NCI-H446 (cell line): ENCODE measurements at regions not wholly inside any gene's neighbourhood (a gene's known extent, or its start where the extent isn't known, plus 50 kb on each side); places are given as distances from the start of the nearest gene placed in this dataset.
A peak's percentile ranks its signal among the peaks of the same experiment; 100 is the strongest.
"Not testable (repeated sequence)": the region's sequence is repeated elsewhere in the genome, so short reads cannot be mapped to it uniquely, and the experiment has no call there.

Experiments
- DNase-seq, 2 experiments: peaks; one replicate each; lab custom pipeline; 2025; lab: John Stamatoyannopoulos, UW

DNA sequence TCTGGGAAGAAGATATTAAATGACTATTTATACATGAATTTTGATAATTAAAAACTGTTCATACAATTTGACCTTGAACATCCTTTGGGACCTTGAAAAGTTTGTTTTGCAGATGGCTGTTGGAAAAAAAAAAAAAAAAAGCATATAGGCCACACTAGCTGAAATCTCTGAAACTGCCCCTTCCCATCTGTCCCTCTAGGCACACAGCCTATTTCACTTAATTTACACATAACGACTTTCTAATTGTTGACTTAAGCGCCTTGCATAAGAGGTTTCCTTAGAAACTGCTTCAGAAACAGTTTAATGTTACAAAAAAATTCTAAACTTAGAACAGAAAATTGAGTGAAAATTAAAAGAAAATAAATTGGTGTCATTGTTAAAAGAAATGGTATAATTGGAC is 131.0 kb downstream of the COX18 start:
- DNase-seq: peak in 1 of 2 experiments; percentile 49

DNA sequence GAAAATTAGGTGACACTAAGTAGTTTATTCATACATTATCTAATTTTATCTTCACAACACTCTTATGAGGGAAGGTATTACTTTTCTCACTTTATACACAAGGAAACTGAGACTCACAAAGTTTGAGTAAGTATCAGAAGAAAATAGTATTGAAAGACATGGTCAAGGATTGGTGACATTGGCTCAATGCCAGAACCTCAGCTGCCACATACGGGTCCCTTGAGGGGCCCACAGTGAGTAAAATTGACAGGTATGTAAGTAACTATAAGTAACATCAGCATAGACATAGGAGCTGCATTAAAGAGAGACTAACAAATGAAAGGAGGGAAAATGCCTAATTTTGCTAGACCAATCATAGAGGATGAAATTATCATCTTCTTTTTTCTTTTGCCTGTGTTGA is 134.1 kb downstream of the COX18 start:
- no peak for DNase-seq

DNA sequence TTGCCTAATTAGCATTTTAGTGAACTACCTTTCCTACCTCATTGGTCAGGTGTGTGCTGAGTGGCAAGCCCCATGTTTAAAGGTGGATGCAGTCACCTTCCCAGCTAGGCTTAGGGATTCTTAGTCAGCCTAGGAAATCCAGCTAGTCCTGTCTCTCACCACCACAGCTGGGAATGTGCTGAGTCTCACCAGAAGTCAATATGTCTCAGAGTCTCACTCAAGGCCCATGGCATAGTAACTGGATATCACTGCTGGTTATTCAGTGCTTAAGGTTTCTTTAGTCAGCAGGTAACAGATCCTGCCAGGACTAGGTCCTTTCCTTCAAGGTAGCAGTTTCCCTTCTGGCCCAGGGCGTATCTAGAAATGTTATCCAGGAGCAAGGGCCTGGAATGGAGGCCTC is 136.5 kb downstream of the COX18 start:
- no peak for DNase-seq

DNA sequence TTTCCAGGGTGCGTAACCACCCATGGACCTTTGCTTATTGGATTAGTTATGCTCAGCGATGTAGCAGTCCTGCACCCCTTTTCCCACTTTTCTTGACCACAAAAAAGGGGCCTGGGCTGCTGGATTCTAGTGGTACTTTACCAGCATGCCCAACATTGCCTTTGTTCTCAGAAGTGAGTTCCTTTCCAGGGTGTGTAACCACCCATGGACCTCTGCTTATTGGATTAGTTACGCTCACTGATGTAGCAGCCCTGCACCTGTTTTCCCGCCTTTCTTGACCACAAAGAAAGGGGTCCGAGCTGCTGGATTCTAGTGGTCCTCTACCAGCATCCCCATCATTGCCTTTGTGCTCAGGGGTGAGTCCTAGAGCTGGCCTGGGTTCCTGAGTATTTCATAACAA is 138.2 kb downstream of the COX18 start:
- no peak for DNase-seq

DNA sequence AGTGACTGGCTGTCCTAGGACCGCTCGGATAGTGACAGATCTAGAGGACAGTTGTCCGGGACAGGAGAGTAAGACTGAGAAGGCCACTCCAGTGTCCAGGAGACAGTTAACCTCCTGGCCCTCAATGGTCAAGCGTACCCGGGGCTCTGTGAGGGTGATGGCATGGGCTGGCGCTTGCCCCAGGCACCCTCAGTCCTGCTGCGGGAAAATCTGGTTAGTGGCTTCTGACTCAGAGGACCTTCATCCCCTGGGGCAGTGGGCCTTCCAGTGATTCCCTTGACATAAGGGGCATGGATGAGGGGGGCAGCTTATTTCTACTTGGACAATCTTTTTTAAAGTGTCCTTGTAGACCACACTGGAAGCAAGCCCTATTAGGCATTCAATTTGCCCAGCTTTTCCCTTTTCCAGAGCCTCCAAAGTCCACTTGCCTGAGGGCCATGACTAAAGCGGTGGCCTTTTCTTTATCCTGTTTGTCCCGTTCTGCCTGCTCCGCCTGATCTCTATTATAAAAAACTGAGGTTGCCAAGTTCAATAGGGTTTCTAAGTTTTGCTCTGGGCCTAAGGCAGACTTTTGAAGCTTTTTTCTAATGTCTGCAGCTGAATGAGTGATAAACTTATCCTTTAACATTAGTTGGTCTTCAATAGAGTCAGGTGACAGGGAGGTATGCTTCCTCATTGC is 139.8 kb downstream of the COX18 start:
- DNase-seq: not testable (repeated sequence)

DNA sequence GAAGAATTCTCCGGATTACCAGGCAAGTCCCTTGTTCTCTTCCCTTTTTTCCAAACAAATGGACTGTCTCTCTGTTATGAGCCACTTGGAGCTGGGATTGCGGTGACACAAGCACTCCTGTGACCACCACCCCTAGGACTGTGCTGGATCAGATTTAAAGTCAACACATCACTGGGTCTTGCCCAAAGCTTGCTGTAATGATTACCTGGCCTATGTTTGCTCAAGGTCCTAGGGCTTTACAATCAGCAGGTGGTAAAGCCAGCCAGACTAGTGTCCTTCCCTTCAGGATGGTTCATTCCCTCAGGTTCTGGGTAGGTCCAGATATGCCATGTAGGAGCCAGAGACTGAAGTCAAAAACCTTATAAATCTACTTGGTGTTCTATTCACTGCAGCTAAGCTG is 144.7 kb downstream of the COX18 start:
- no peak for DNase-seq

DNA sequence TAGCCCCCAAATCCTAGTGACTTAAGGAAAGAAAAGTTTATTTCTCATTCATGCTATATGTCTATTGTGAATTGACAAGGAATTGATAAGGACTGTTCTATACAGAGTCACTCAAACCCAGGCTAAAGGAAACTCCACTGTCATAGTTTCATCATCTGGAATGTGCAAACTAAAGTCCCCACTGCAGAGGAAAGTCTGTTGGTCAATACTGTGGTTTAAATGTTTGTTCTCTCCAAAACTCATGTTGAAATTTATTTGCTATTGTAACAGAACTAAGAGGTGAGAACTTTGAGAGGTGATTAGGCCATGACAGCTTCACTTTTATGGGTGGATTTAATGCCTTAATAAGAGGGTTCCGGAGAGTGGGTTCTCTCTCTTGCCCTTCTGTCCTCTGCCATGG is 149.6 kb downstream of the COX18 start:
- no peak for DNase-seq

DNA sequence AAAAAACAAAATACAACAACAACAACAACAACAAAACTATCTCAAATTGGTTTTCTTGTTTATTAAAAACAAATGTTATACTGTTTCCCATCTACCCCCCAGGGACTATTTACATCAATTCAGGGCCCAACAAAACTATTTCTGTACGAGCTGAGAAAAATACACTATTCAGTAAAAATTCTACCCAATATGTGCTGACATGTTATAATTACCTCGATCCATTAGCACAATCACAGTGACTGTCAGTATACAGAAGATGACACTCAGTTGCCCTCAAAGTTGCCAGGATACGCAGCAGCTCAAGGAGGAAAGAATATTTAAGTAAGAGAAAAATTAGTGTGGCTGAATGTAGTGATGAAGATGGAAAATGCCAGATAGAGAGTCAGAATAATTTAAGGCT is 150.1 kb downstream of the COX18 start:
- no peak for DNase-seq

DNA sequence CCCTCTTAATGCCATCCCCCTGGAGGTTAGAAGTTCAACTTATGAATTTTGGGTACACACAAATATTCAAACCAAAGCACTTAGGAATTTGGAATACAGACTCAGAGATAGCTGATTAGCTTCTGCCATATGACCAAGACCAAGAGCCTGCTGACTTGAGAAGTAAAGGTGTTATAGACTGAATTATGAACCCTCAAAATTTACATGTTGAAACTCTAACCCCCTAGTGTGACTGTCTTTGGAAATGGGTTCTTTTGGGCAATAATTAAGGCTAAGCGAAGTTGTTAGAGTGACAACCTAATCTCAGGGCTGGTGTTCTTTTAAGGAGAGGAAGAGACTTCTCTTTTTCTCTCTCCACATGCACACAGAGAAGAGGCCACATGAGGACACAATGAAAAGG is 151.2 kb downstream of the COX18 start:
- no peak for DNase-seq

DNA sequence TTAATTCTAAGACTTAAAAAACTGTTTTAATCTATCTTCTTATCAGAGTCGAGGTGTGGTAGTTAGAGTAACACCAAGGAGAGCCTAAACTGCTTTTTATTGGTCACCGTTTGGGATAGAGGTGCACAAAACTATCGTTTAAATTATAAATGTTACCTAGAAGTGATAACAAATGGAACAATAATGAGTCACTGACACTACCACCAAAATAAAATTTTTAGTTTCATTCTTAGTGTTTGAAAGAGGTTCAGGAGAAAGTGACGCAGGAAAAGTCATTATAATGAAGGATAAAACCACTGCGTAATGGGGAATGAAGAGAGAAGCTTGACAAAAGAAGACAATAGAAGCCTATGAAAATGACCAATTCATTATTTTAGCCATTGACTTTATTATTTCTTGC is 158.2 kb downstream of the COX18 start:
- DNase-seq: no peak

DNA sequence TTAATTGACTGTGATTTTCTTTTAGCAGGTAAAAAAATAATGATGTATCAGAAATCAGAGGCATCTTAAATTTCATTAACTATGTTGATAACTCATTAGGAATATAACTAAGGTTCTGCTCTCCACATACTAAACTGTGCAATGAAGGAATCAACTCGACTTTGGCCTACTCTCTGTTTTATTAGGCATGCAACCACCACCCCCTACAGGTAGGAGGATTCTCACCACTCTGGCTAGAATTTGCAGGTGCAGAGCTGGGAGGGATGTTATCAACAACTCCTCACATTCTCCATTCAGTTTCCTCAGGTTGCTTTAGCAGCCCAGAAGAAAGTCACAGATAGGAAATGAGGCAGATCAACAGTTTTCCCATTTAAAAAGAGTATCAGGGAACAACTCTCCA is 160.1 kb downstream of the COX18 start:
- no peak for DNase-seq

DNA sequence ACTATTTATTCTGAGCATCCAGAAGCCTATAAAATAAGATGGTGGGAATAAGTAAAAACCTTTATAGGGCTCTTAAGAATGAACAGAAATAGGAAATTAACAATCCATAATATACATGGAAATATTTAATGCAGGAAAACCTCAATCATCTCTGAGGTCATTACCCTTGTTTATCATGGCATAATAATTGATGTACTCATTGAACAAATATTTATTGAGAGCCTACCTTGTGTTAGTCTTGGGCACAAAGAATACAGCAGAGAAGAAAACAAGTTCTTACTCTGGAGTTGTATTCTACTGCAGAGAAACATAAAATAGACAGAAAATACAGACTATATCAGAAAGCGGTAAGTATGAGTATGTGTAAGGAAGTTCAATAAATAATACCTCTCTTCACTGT is 167.2 kb downstream of the COX18 start:
- DNase-seq: no peak

DNA sequence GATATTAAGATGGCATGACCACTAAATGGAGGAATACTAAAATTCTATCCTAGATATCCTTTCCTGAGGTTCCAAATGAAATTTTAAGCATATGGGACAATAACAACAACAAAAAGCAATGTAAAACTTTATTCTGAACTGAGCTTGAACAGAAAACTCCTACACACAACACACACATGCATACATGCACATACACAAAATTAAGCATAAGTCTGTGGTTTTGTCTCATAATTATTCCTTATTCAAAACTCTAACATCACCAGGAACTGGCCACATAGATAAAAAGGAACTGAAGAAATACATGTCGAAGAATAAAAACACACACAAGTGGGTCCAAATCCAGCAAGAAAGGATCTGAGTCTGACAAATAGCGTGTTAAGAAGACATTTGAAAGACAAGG is 168.0 kb downstream of the COX18 start:
- DNase-seq: no peak

DNA sequence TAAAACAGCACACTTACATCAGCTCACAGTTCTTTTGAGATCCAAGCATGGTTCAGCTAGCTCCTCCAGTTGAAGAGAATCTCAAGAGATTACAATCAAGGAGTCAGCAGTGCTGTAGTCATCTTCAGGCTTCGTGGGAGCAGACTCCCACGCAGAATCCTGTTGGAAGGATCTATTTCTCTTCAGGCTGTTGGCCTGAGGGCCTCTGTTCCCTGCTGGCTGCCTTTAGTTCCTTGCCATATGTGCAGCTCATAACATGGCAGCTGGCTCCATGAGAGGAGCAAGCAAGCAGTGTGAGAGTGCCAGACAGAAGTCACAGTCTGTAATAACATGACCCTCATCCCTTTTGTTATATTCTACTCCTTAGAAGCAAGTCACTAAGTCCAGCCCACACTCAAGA is 168.6 kb downstream of the COX18 start:
- peak in 1 of 2 experiments; percentile 39 for DNase-seq

DNA sequence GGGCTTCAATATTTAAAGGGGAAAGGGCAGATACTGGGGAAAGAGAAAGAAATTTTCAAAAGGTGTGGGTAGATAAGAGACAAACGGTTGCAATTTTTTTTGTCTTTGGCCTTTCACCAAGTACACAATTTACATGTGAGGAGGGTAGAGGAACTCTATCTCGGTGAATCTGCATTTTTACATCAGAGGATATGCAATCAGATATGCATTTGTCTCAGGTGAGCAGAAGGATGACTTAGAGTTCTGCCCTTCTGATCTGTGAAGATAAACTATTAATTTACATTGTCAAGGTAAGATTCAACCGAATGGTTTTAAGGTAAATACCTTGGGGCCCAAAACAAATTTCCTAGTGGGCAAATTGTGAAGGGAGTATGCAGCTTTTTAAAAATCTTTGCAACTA is 169.9 kb downstream of the COX18 start:
- no peak for DNase-seq

DNA sequence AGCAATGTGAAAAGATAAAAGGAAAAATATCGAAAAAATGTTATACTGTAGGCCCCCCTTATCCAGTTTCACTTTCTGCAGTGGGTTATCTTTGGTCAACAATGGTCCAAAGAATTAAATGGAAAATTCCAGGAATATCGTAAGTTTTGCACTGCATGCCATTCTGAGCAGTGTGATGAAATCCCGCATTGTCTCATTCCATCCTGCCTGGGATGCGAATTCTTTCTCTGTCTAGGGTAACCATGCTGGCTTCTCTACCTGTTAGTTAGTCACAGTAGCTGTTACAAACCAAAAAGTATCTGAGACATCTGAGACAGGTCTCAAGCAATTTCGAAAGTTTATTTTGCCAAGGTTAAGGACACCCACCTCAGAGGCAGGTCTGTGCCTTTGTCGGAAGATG is 170.3 kb downstream of the COX18 start:
- no peak for DNase-seq

DNA sequence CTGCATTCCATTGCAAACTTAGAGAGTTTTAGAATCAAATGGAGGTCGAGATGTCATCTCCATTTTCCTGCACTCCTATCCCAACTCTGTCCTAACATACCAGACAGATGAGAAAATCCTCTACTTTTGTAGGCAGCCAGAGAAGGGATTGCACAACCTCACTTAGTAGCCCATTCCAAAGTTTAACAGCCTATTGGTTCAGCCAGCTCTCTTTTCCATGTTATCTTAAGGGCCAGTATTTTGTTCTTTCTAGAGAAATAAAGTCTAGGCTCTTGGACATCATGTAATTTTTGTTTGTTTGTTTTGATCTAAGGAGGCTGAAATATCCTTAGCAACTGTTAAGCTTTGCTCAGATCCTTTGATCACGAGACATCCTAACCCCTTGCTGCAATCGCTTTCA is 173.0 kb downstream of the COX18 start:
- DNase-seq: no peak

DNA sequence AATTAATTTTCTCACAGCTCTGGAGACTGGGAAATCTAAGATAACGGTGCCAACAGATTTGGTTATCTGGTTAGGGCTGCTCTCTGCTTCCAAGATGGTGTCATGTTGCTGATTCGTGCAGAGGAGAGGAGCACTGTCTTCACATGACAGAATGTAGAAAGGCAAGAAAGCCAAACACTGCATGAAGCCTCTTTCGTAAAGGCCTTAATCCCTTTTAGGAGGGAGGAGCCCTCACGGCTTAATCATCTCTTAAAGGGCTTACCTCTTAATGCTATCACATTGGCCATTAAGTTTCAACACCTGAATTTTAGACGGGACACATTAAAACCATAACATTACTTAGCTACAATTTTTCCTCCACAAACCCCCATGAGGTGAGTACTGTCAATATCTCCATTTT is 174.1 kb downstream of the COX18 start:
- no peak for DNase-seq

DNA sequence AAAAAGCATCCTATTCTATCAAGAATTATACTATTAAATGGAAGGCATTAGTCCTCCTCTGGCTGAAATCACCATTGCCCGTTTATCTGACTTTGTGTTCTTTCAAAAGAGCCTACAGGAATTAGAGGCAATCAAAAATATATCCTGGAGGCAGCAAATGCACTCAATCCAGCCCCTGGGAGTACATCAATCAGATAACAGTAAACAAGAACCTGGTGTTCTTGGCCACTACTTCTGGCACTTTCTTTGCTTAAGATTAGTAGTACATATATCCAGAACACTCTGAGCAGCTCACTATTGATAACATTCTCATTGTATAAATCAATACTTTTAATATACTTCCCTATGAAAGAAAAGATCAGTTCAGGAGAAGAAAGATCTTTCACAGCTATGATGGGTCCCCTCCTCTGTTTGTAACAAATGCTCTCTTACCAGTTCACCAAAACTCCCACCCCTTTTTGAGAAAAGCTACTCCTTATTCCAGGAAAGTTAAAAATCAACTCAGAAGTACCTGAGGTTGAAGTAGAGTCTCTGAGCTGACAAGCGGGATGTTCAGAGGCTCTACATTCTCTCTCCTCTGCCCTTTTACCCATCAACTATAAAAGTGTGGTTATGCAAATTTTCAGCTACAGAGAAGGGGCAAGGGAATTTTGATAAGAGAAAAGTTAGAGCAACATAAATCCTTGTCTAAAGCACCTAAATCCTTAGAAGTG is 176.0 kb downstream of the COX18 start:
- DNase-seq: no peak

DNA sequence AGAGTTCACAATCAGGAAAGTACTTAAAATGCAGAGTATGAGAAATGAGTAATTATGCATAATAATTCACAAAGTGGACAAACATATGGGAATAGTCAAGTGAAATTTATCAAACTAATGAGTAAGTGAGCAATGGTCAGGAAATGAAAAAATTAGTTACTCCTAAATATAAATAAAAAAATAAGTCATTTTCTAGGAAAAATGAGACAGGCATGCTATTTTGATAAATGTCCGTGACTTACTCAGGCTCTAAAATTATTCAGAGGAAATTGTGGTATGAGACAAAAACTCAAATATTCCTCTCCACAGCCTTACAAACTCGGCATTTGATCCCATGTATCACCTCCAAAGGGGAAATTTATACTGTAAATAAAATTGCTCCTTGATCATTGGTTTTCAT is 181.2 kb downstream of the COX18 start:
- DNase-seq: no peak

DNA sequence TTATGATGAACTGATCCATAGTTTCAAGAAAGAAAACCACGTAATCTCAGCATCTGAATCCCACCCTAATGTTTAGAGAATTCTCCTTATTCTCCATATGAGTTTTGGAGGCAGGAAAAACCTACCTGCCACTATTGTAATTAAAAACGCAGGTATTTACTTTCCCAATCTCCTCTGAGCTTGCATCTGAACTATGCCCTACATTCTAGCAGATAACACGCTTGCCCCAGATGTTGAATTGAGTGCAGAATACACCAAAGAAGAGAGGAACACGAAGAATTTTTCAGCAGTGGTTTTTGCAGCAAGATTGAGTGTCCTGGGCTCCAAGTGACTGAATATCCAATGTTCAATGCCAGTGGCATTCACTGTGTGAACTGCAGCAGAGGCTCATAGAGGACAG is 182.4 kb downstream of the COX18 start:
- DNase-seq: no peak

DNA sequence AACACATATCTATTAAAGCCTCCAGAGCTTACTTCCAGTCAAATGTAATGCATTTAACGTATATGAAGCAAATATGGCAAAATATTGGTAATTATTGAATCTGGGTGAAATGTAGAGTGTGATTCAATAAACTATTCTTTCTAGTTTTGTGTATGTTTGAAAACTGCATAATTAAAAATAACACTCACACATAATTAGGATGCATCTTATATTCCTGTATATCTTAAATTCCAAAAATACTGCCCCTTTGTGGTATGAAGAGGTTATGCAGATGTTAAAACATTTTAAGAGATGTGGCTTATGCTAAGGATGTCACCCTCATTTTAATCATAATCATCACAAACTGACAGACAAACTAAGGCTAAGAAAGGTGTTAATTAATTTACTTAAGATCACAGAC is 182.9 kb downstream of the COX18 start:
- DNase-seq: no peak

DNA sequence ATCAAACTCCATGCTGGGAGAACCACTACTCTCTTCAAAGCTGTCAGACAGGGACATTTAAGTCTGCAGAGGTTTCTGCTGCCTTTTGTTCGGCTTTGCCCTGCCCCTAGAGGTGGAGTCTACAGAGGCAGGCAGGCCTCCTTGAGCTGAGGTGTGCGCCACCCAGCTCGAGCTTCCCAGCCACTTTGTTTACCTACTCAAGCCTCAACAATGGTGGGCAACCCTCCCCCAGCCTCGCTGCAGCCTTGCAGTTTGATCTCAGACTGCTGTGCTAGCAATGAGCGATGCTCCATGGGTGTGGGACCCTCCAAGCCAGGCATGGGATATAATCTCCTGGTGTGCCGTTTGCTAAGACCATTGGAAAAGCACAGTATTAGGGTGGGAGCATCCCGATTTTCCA is 185.3 kb downstream of the COX18 start:
- DNase-seq: not testable (repeated sequence)

DNA sequence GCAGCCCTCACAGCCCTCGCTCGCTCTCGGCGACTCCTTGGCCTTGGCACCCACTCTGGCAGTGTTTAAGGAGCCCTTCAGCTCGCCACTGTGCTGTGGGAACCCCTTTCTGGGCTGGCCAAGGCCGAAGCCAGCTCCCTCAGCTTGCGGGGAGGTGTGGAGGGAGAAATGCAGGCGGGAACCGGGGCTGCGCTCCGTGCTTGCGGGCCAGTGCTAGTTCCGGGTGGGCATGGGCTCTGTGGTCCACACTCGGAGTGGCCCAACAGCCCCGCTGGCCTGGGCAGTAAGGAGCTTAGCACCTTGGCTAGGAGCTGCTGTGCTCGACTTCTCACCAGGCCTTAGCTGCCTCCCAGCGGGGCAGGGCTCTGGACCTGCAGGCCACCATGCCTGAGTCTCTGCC is 192.6 kb downstream of the COX18 start:
- no peak for DNase-seq
